Stimulated activated naive CD8-positive, alpha-beta T cell treated with anti-CD3 and anti-CD28 coated beads, Interleukin-15, Interleukin-2, amounts not matched to agents 100 ng/mL and 50 ng/mL, for 24 hours (primary cell): ENCODE measurements at regions not wholly inside any gene's neighbourhood (a gene's known extent, or its start where the extent isn't known, plus 50 kb on each side); places are given as distances from the start of the nearest gene placed in this dataset.

ENCODE experiments used
- H3K27ac Mint-ChIP-seq: one replicate; pipeline ENCODE4 v1.8.0; 2021; ENCODE audit warnings: mild to moderate bottlenecking, mixed read lengths
- H3K27me3 Mint-ChIP-seq: one replicate; pipeline ENCODE4 v1.8.0; 2021; ENCODE audit warnings: mixed read lengths
- H3K36me3 Mint-ChIP-seq: one replicate; pipeline ENCODE4 v1.8.0; 2021; ENCODE audit warnings: low read depth, mixed read lengths
- H3K4me1 Mint-ChIP-seq: one replicate; pipeline ENCODE4 v1.8.0; 2021; ENCODE audit warnings: low read depth, mixed read lengths
- H3K4me3 Mint-ChIP-seq: one replicate; pipeline ENCODE4 v1.8.0; 2021; ENCODE audit warnings: mild to moderate bottlenecking, mixed read lengths
- H3K9me3 Mint-ChIP-seq: one replicate; pipeline ENCODE4 v1.8.0; 2021; ENCODE audit warnings: mixed read lengths

GRCh38 chr12:94032368-94032767 lies 116.0 kb upstream of the PLXNC1 start:
- no peaks in the 10 kb centered on the region for H3K36me3 Mint-ChIP-seq
- no peak overlapping the region for H3K4me3 Mint-ChIP-seq
- H3K9me3 Mint-ChIP-seq: peaks cover 15% of the 10 kb centered on the region
- H3K27me3 Mint-ChIP-seq: no peaks in the 10 kb centered on the region
- no peak overlapping the region for H3K27ac Mint-ChIP-seq
- peaks cover 34% of the 10 kb centered on the region for H3K4me1 Mint-ChIP-seq

- no peaks in the 10 kb centered on the region for H3K36me3 Mint-ChIP-seq
- no peak overlapping the region for H3K27ac Mint-ChIP-seq
- peaks cover 13% of the 10 kb centered on the region for H3K9me3 Mint-ChIP-seq
- H3K4me3 Mint-ChIP-seq: no peak overlapping the region
- no peaks in the 10 kb centered on the region for H3K27me3 Mint-ChIP-seq
- peaks cover 34% of the 10 kb centered on the region for H3K4me1 Mint-ChIP-seq
These were observed 115.3 kb upstream of the PLXNC1 start for GRCh38 chr12:94033101-94033500.

- H3K27ac Mint-ChIP-seq: no peak overlapping the region
These were observed 114.6 kb upstream of the PLXNC1 start for GRCh38 chr12:94033784-94034183.

GRCh38 chr12:94037444-94037843 lies 110.9 kb upstream of the PLXNC1 start:
- peaks cover 16% of the 10 kb centered on the region for H3K9me3 Mint-ChIP-seq

More at GRCh38 chr12:94033784-94034183, 114.6 kb upstream of the PLXNC1 start:
- Mint-ChIP-seq H3K9me3 (peaks cover 10% of the 10 kb centered on the region), H3K4me3 (no peak overlapping the region), H3K36me3 (no peaks in the 10 kb centered on the region), H3K27me3 (no peaks in the 10 kb centered on the region), H3K4me1 (peaks cover 34% of the 10 kb centered on the region)

GRCh38 chr12:94038605-94039004 lies 109.8 kb upstream of the PLXNC1 start:
- Mint-ChIP-seq H3K36me3 (no peaks in the 10 kb centered on the region), H3K27me3 (no peaks in the 10 kb centered on the region), H3K4me1 (no peaks in the 10 kb centered on the region), H3K4me3 (no peak overlapping the region), H3K9me3 (peaks cover 16% of the 10 kb centered on the region), H3K27ac (no peak overlapping the region)

More at GRCh38 chr12:94037444-94037843, 110.9 kb upstream of the PLXNC1 start:
- Mint-ChIP-seq H3K36me3 (no peaks in the 10 kb centered on the region), H3K27ac (no peak overlapping the region), H3K4me1 (peaks cover 11% of the 10 kb centered on the region), H3K4me3 (no peak overlapping the region), H3K27me3 (no peaks in the 10 kb centered on the region)

GRCh38 chr12:94039199-94039840 lies 109.1 kb upstream of the PLXNC1 start:
- Mint-ChIP-seq H3K9me3 (peaks cover 15% of the 10 kb centered on the region), H3K4me3 (no peak overlapping the region), H3K27me3 (no peaks in the 10 kb centered on the region), H3K27ac (no peak overlapping the region), H3K36me3 (no peaks in the 10 kb centered on the region), H3K4me1 (no peaks in the 10 kb centered on the region)

- no peaks in the 10 kb centered on the region for H3K4me1 Mint-ChIP-seq
- peaks cover 9% of the 10 kb centered on the region for H3K9me3 Mint-ChIP-seq
- H3K27ac Mint-ChIP-seq: no peak overlapping the region
- H3K36me3 Mint-ChIP-seq: no peaks in the 10 kb centered on the region
- H3K27me3 Mint-ChIP-seq: no peaks in the 10 kb centered on the region
- no peak overlapping the region for H3K4me3 Mint-ChIP-seq
These were observed 108.5 kb upstream of the PLXNC1 start for GRCh38 chr12:94039914-94040313.

- Mint-ChIP-seq H3K27me3 (no peaks in the 10 kb centered on the region), H3K9me3 (peaks cover 6% of the 10 kb centered on the region), H3K4me1 (no peaks in the 10 kb centered on the region), H3K4me3 (no peak overlapping the region), H3K36me3 (no peaks in the 10 kb centered on the region), H3K27ac (no peak overlapping the region)
These were observed 106.5 kb upstream of the PLXNC1 start for GRCh38 chr12:94041850-94042249.

GRCh38 chr12:94042321-94042720 lies 106.1 kb upstream of the PLXNC1 start:
- Mint-ChIP-seq H3K36me3 (no peaks in the 10 kb centered on the region), H3K4me3 (no peak overlapping the region), H3K4me1 (no peaks in the 10 kb centered on the region), H3K27me3 (no peaks in the 10 kb centered on the region), H3K27ac (no peak overlapping the region), H3K9me3 (peaks cover 6% of the 10 kb centered on the region)

GRCh38 chr12:94046626-94047410 lies 101.6 kb upstream of the PLXNC1 start:
- no peaks in the 10 kb centered on the region for H3K4me1 Mint-ChIP-seq
- H3K9me3 Mint-ChIP-seq: peaks cover 4% of the 10 kb centered on the region
- H3K4me3 Mint-ChIP-seq: no peak overlapping the region
- H3K27ac Mint-ChIP-seq: no peak overlapping the region
- H3K27me3 Mint-ChIP-seq: peaks cover 3% of the 10 kb centered on the region
- H3K36me3 Mint-ChIP-seq: no peaks in the 10 kb centered on the region

- Mint-ChIP-seq H3K27ac (no peak overlapping the region), H3K4me1 (no peaks in the 10 kb centered on the region), H3K4me3 (no peak overlapping the region), H3K9me3 (peaks cover 4% of the 10 kb centered on the region), H3K27me3 (peaks cover 3% of the 10 kb centered on the region), H3K36me3 (no peaks in the 10 kb centered on the region)
These were observed 100.4 kb upstream of the PLXNC1 start for GRCh38 chr12:94047781-94048567.

GRCh38 chr12:94048757-94049156 lies 99.6 kb upstream of the PLXNC1 start:
- H3K9me3 Mint-ChIP-seq: peaks cover 4% of the 10 kb centered on the region
- peaks cover 3% of the 10 kb centered on the region for H3K27me3 Mint-ChIP-seq
- H3K4me3 Mint-ChIP-seq: no peak overlapping the region
- H3K27ac Mint-ChIP-seq: no peak overlapping the region
- H3K36me3 Mint-ChIP-seq: no peaks in the 10 kb centered on the region
- H3K4me1 Mint-ChIP-seq: no peaks in the 10 kb centered on the region

GRCh38 chr12:94049718-94050117 lies 98.7 kb upstream of the PLXNC1 start:
- Mint-ChIP-seq H3K27me3 (peaks cover 3% of the 10 kb centered on the region), H3K36me3 (no peaks in the 10 kb centered on the region), H3K27ac (no peak overlapping the region), H3K4me1 (no peaks in the 10 kb centered on the region), H3K9me3 (peaks cover 4% of the 10 kb centered on the region), H3K4me3 (no peak overlapping the region)

- H3K27ac Mint-ChIP-seq: no peak overlapping the region
- no peak overlapping the region for H3K4me3 Mint-ChIP-seq
- H3K9me3 Mint-ChIP-seq: peaks cover 7% of the 10 kb centered on the region
- H3K4me1 Mint-ChIP-seq: no peaks in the 10 kb centered on the region
- no peaks in the 10 kb centered on the region for H3K36me3 Mint-ChIP-seq
- no peaks in the 10 kb centered on the region for H3K27me3 Mint-ChIP-seq
These were observed 94.7 kb upstream of the PLXNC1 start for GRCh38 chr12:94053676-94054075.

- Mint-ChIP-seq H3K4me1 (no peaks in the 10 kb centered on the region), H3K4me3 (no peak overlapping the region), H3K9me3 (peaks cover 7% of the 10 kb centered on the region), H3K27ac (no peak overlapping the region), H3K36me3 (no peaks in the 10 kb centered on the region), H3K27me3 (no peaks in the 10 kb centered on the region)
These were observed 92.8 kb upstream of the PLXNC1 start for GRCh38 chr12:94055528-94055927.
